HG02759 (cell line): ENCODE measurements at regions not wholly inside any gene's neighbourhood (a gene's known extent, or its start where the extent isn't known, plus 50 kb on each side); places are given as distances from the start of the nearest gene placed in this dataset.

Experiments used
- ATAC-seq: cut with Tn5 transposase; IDR thresholded peaks from one replicate; pipeline ENCODE4 v1.9.1; 2021; ENCODE audit warnings: mild to moderate bottlenecking, moderate library complexity; ENCODE audit not compliant: unreplicated experiment

GRCh38 chr11:95717314-95717713 lies 72.3 kb downstream of the FAM76B start:
- no peak for ATAC-seq

DNA sequence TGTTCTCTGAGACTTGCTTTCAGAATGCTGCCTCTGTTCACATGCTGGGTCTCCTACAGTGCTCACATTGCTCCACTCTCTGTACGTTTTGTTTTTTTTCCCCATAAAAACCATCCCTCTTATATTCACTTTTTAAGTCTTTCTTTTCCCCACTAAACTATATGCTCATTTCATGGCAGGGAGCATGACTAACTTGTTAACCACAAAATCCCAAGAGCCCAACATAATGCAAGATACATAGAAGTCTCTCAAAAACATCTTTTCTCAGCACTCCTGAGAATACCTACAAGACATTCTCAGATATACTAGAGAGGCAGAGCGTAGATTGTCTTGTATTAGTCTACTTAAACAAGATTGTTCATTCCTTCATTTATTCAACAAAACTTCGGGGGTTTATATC lies 73.3 kb downstream of the FAM76B start:
- ATAC-seq: peak; percentile 6

GRCh38 chr11:95715777-95716241 lies 73.8 kb downstream of the FAM76B start:
- ATAC-seq: peak; percentile 88

DNA sequence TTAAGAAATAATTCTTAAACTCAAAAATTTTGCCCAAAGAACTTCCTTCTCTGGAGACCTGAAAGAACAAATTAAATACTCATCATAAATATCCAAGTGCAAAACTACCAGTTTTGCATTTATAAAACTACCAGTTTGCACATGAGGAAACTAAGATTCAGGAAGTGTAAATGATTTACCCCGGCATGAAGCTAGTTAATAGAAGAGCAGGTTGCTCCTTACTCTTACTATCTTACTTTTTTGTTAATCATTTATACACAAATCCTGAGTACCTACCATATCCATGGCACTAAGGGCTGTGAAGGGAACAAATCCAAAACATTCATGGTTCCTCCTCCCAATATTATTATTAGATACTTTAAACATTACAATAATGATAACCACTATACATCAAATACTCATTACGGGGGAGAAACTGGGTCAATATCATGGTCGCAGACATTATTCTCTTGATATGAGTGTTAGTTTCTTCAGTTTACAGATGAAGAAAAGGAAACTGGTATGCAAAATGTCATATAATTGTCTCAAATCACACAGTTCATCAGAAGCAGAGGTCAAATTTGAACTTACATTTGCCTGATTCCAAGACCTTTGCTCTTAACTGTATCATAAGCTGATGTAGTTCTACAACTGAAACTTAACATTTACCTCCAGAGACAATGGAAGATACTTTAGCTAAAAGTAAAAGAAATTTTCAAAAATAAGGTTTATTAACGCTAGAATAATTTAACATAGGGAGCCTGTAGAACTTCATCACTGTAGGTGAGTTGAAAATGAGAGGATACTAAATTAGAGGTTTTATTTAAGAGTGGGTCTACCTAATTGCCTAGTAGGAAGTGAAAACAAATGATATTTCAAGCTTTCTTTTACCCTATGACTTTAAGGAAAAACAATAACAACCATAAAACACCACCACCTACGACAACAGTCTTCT lies 74.5 kb downstream of the FAM76B start:
- no peak for ATAC-seq

DNA sequence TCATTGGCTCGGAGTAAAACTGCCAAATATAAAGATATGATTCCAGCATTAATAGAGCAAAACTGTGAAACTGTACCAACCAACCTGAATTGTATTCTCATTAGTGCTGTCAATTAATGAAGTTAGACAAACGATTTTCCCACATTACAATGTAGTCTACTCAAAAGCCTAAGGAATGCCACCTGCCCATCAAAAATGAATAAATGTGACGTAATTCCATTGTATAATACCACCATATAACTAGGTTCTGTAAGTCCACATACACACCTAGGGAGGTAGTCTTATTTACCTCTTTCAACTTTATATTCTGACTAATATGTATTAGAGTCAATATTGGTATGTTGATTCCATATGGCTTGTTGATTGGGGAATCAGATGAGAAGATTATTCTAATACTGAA lies 76.2 kb downstream of the FAM76B start:
- no peak for ATAC-seq

DNA sequence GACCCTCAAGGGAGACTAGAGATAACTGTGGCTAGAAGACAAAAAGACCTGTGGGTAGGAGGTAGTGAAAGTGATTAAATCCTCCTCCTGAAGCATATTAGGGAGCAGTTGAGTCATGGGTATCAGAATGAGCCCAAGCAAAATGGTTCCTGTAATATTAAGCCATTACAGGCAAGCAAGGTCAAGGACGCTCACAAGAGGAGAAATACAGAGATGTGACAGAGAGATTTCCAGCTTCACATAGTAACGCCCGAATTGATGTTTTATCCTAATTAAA lies 77.7 kb downstream of the FAM76B start:
- ATAC-seq: peak; percentile 14

DNA sequence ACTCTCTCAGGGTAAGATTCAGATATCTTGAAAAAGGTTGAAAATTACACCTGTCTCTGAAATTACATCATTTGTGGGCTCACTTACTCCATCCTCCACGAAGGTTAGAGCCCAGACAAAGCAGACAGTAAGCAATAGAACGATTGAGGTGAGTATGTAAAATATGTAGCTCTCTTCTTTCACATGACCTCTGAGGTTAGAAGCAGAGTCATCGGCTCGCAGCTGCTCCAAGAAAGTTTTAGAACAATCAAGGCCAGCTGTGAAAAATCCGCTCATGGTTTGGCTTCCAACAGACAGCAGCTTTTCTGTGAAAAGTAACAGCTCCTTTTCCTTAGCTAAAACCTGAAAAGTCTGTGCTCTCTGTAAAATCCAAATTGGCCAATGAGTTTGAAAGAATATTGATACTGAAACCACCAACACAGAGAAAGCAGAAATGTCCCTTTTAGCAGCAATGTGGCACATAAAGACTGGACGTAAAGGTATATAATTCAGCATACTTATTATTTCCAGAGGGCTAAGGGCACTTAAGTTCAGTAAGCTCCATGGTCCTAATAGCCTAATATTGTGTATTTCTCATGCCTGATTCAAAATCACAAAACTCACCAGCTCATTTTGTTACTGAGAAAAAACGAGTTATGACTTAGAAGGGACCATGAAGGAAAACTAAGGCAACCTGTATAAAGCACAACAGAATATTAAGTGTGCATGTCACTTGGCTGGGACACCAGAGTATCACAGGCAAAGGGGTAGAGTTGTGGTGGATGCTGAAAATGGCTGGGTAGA lies 78.2 kb downstream of the FAM76B start:
- peak; percentile 27 for ATAC-seq

GRCh38 chr11:95708681-95709080 lies 80.9 kb downstream of the FAM76B start:
- ATAC-seq: no peak

DNA sequence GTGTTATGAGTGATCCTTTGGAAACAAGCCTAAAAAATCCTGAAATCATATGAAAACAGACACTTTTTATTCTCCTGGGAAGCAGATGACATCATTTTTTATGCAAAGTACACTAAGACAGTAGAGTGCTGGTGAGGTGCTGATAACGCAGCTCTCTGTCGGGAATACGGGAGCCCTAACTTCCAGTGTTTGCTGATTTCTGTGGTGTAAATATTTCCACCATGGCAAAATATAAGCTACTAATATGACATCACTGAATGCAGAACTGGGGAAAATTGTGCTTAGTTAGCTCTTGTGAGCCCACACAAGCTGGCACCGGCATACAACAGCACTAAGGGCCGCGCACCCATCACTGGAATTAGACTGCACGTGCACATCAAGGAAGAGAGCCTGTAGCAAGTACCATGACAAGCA lies 82.6 kb downstream of the FAM76B start:
- no peak for ATAC-seq

GRCh38 chr11:95705485-95706124 lies 84.0 kb downstream of the FAM76B start:
- ATAC-seq: peak; percentile 88

GRCh38 chr11:95704865-95705264 lies 84.7 kb downstream of the FAM76B start:
- no peak for ATAC-seq

DNA sequence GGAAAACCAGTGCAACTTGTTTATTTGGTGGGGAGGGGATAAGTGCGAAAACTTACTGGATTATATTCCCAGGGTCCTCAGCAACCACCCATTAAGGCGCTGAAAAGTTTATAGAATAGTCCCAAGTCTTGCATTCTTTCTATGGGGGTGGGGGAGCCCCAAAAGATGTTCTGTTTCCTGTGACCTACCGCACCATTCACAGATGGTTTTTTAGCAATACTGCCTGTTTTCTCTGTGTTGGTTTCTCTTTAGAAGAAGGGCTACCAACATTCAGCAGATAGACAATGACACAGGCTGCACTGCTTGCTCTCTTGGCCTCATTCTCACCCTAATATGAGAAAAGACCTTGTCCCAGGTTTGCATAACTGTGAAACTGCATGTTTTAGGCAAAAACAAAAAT lies 86.5 kb downstream of the FAM76B start:
- no peak for ATAC-seq

DNA sequence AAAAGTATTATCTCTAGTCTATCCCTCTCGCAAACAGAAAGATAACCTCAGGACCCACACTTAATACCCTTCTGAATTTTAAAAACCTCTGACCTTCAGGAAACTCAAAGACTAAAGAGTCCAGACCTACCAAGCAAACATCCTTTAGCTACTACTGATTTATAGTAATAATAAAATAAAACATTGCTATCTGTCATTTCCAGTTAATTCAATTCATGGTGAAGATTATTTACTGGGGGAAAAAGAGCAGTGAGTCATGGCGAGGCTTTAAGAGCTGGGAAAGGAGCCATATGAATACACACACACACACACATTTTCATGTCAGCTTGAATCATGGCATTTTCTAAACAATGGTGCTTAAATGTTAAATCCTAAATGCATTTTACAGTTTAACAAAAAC lies 87.1 kb downstream of the FAM76B start:
- no peak for ATAC-seq

- ATAC-seq: peak; percentile 37
Observed at GRCh38 chr11:95700471-95700817, 89.1 kb downstream of the FAM76B start.

GRCh38 chr11:95699631-95700470 lies 89.7 kb downstream of the FAM76B start:
- peak; percentile 43 for ATAC-seq

DNA sequence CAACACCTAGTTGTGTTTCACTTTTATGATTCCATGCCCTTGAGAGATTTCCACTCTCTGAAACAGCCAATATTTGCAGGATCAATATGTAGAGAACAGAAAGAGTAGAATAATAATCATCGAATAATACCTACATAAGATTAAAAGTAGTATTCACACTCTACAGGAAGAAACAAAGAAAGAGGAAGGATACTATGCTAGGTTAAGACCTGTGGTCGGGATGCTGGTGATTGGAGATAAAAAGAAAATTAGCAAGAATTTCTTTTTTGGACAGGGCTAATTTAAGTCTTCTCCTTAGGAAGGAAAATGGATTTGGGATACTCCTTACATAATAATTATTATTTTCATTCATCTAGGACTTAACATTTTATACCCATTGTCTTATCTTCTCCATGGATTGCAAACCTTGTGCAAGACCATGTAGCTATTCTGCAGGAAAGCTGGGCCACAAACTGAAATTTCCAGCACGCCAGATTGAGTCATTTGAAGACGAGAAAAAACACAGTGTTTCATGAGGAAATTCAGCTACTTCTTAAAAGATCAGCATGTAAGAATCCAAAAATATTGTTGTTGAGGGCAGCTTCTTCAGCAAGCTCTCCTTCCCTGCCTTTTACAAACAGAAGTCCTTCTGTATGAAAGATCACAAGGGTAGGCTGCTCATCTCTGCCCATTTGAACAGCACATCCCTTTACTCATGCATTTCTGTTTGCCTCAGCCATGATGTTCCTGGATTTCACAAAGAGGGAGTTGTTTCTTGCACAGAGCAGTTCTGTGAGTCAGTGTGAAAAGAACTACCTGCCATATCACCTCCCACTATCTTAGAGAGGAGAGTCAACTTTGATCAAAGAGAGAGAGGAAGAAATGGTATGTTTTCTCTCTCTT lies 90.7 kb downstream of the FAM76B start:
- ATAC-seq: no peak

- ATAC-seq: peak; percentile 31
Observed at GRCh38 chr11:95697614-95698408, 91.8 kb downstream of the FAM76B start.

DNA sequence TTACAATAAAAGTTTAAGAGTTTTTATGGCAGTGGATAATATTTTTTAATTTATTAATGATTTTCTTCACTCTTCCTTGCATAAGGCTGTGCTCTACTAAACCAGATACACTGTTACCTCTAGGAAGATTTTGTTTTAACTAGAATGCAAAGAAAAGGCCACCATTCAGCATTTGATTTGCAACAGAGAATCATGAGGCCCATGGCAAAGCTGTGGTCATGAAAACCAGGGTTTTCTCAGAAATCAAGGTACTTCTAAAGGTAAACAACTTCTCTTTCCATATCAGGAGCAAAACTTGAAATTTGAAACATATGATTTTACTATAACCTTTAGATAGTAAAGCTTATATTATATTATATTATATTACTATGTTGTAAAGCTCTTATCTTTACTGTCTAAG lies 94.4 kb downstream of the FAM76B start:
- ATAC-seq: no peak

GRCh38 chr11:95693298-95693697 lies 96.3 kb downstream of the FAM76B start:
- ATAC-seq: no peak
